CD4-positive, alpha-beta T cell treated with Interleukin-4 for 1 hour (primary cell): ENCODE measurements at regions not wholly inside any gene's neighbourhood (a gene's known extent, or its start where the extent isn't known, plus 50 kb on each side); places are given as distances from the start of the nearest gene placed in this dataset.

Experiments
- DNase-seq, 2 donors: peaks; one replicate each; pipeline ENCODE4 v3.0.0-alpha.2; 2020 to 2022

- no peak for DNase-seq
Observed at GRCh38 chr19:30222992-30223865, 149.0 kb upstream of the ZNF536 start.

GRCh38 chr19:30223866-30224688 is 148.1 kb upstream of the ZNF536 start:
- no peak for DNase-seq

- no peak for DNase-seq
Observed at GRCh38 chr19:30224689-30225606, 147.2 kb upstream of the ZNF536 start.

- DNase-seq, result no peak
Observed at GRCh38 chr19:30225676-30226463, 146.3 kb upstream of the ZNF536 start.

- DNase-seq, result no peak
Observed at GRCh38 chr19:30226464-30227011, 145.6 kb upstream of the ZNF536 start.

- DNase-seq, result no peak
Observed at GRCh38 chr19:30227012-30227621, 145.1 kb upstream of the ZNF536 start.

- peak in 1 of 2 donors; percentile 14 for DNase-seq
Observed at GRCh38 chr19:30227661-30228112, 144.5 kb upstream of the ZNF536 start.

- DNase-seq, result no peak
Observed at GRCh38 chr19:30228113-30228834, 143.9 kb upstream of the ZNF536 start.

- no peak for DNase-seq
Observed at GRCh38 chr19:30228835-30229524, 143.2 kb upstream of the ZNF536 start.

- DNase-seq, result no peak
Observed at GRCh38 chr19:30229525-30230174, 142.5 kb upstream of the ZNF536 start.

GRCh38 chr19:30231408-30232318 is 140.5 kb upstream of the ZNF536 start:
- no peak for DNase-seq

GRCh38 chr19:30233375-30233774 is 138.8 kb upstream of the ZNF536 start:
- DNase-seq, result no peak

- no peak for DNase-seq
Observed at GRCh38 chr19:30235946-30236345, 136.2 kb upstream of the ZNF536 start.

- no peak for DNase-seq
Observed at GRCh38 chr19:30236587-30236986, 135.6 kb upstream of the ZNF536 start.

GRCh38 chr19:30237140-30237539 is 135.0 kb upstream of the ZNF536 start:
- DNase-seq, result no peak

- no peak for DNase-seq
Observed at GRCh38 chr19:30240904-30241695, 131.1 kb upstream of the ZNF536 start.

GRCh38 chr19:30244533-30244932 is 127.7 kb upstream of the ZNF536 start:
- no peak for DNase-seq
